A549 (cell line): ENCODE measurements at regions not wholly inside any gene's neighbourhood (a gene's known extent, or its start where the extent isn't known, plus 50 kb on each side); places are given as distances from the start of the nearest gene placed in this dataset.

Experiments used
- ESRRA ChIP-seq: fragments of 150-350 bp; IDR thresholded peaks from 2 replicates; pipeline ENCODE4 v1.6.1; 2014; ENCODE audit warnings: mild to moderate bottlenecking, low read length, borderline replicate concordance
- TF ChIP-seq, protein P1 (sequence below): fragments of 200-600 bp; sonication (generic); IDR thresholded peaks from 2 replicates; pipeline ENCODE4 v1.6.1; 2016; ENCODE audit warnings: antibody characterized with exemption, mild to moderate bottlenecking, moderate library complexity

DNA sequence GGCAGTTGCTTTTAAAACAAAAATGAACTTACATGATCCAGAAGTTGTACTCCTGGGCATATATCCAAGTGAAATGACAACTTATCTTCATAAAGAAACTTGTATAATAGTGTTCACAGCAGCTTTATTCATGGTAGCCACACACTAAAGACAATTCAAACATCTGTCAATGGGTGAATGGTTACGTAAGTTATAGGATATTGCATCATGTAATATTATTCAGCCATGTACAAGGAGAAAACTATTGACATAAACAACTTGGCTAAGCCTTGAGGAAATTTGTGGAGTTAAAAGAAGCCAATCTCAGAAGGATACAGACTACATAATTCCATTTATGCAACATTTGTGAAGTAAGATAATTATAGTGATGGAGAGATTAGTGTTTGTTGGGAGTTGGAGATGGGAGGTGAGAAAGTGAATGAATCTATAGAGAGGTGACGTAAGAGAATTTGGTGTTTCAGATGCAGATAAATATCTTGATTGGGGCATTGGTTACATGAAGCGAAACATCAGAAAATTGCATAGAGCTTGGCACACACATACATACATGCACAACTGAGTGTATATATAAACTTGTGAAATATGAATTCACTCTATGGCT lies 49.9 kb upstream of the GRIK1 start (continued):
- TF ChIP-seq, protein P1, sequence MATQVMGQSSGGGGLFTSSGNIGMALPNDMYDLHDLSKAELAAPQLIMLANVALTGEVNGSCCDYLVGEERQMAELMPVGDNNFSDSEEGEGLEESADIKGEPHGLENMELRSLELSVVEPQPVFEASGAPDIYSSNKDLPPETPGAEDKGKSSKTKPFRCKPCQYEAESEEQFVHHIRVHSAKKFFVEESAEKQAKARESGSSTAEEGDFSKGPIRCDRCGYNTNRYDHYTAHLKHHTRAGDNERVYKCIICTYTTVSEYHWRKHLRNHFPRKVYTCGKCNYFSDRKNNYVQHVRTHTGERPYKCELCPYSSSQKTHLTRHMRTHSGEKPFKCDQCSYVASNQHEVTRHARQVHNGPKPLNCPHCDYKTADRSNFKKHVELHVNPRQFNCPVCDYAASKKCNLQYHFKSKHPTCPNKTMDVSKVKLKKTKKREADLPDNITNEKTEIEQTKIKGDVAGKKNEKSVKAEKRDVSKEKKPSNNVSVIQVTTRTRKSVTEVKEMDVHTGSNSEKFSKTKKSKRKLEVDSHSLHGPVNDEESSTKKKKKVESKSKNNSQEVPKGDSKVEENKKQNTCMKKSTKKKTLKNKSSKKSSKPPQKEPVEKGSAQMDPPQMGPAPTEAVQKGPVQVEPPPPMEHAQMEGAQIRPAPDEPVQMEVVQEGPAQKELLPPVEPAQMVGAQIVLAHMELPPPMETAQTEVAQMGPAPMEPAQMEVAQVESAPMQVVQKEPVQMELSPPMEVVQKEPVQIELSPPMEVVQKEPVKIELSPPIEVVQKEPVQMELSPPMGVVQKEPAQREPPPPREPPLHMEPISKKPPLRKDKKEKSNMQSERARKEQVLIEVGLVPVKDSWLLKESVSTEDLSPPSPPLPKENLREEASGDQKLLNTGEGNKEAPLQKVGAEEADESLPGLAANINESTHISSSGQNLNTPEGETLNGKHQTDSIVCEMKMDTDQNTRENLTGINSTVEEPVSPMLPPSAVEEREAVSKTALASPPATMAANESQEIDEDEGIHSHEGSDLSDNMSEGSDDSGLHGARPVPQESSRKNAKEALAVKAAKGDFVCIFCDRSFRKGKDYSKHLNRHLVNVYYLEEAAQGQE: no peak
- no peak for TF ChIP-seq ESRRA
